Fibroblast of lung (primary cell): ENCODE measurements at regions not wholly inside any gene's neighbourhood (a gene's known extent, or its start where the extent isn't known, plus 50 kb on each side); places are given as distances from the start of the nearest gene placed in this dataset.

ENCODE experiments used
- DNase-seq, 2 donors: peaks; one replicate each; pipeline versions ENCODE4 v3.0.0 to v3.0.0-alpha.2; 2010; ENCODE audit warnings: low read depth in 2 of 2
- H2AFZ ChIP-seq: 2 replicates; pipeline ENCODE4 v1.5.1; 2012; ENCODE audit warnings: low read length, control low read depth, inconsistent platforms
- H3K27ac ChIP-seq: 2 replicates; pipeline ENCODE4 v1.5.1; 2011; ENCODE audit warnings: low read length, control low read depth; ENCODE audit not compliant: insufficient read depth
- H3K27me3 ChIP-seq: 2 replicates; pipeline ENCODE4 v1.5.1; 2011; ENCODE audit warnings: mild to moderate bottlenecking, low read length; ENCODE audit not compliant: control insufficient read depth, insufficient read depth
- H3K36me3 ChIP-seq: 2 replicates; pipeline ENCODE4 v1.5.1; 2011; ENCODE audit warnings: low read length; ENCODE audit not compliant: control insufficient read depth, insufficient read depth
- H3K4me1 ChIP-seq: 2 replicates; pipeline ENCODE4 v1.5.1; 2011; ENCODE audit warnings: low read length; ENCODE audit not compliant: control insufficient read depth, insufficient read depth; ENCODE audit errors: extremely low read depth
- H3K4me2 ChIP-seq: 2 replicates; pipeline ENCODE4 v1.5.1; 2011; ENCODE audit warnings: low read length, control low read depth; ENCODE audit not compliant: insufficient read depth; ENCODE audit errors: extremely low read depth
- H3K4me3 ChIP-seq, 4 experiments: fragments of 200-600 bp in 1 of 4; sonication (generic) in 1 of 4; replicated peaks in 1 of 4; 2 replicates each; pipeline ENCODE4 v1.5.1; 2011 to 2016; ENCODE audit warnings: low read length in 4 of 4, low read depth in 3 of 4, mild to moderate bottlenecking in 3 of 4, control low read depth in 2 of 4, inconsistent platforms in 1 of 4, mixed read lengths in 1 of 4; ENCODE audit not compliant: insufficient read depth in 1 of 4; ENCODE audit errors: control extremely low read depth in 1 of 4
- H3K79me2 ChIP-seq: 2 replicates; pipeline ENCODE4 v1.5.1; 2012; ENCODE audit warnings: mild to moderate bottlenecking, low read length, inconsistent platforms; ENCODE audit not compliant: control insufficient read depth, insufficient read depth
- H3K9ac ChIP-seq: 2 replicates; pipeline ENCODE4 v1.5.1; 2011; ENCODE audit warnings: mild to moderate bottlenecking, low read length, control low read depth; ENCODE audit not compliant: insufficient read depth
- H3K9me3 ChIP-seq: 2 replicates; pipeline ENCODE4 v1.5.1; 2012; ENCODE audit warnings: low read depth, low read length; ENCODE audit not compliant: control insufficient read depth, insufficient read depth
- H4K20me1 ChIP-seq: 2 replicates; pipeline ENCODE4 v1.5.1; 2011; ENCODE audit warnings: low read length; ENCODE audit not compliant: control insufficient read depth, insufficient read depth; ENCODE audit errors: extremely low read depth
- CTCF ChIP-seq, 2 donors: IDR thresholded peaks in 1 of 2; conservative IDR thresholded peaks in 1 of 2; 1 replicate in 1 of 2; 2 replicates in 1 of 2; pipeline ENCODE4 v1.5.1; 2011 to 2012; ENCODE audit warnings: low read length in 2 of 2, control low read depth in 1 of 2, inconsistent platforms in 1 of 2, low read depth in 1 of 2, mild to moderate bottlenecking in 1 of 2
- EZH2 ChIP-seq: IDR thresholded peaks from 2 replicates; pipeline ENCODE4 v1.5.1; 2012; ENCODE audit warnings: low read length, control low read depth, mild to moderate bottlenecking; ENCODE audit errors: missing control alignments

- peaks cover 7% of the 10 kb centered on the region for H3K4me1 ChIP-seq
- TF ChIP-seq EZH2 (no peak), CTCF (conservative IDR thresholded peaks at IDR 0.05 in 1 of 2, IDR thresholded peaks at IDR 0.05 in 1 of 2; ENCODE audit: low read depth in 1 of 2, low read length in 2 of 2) (no peak)
- no peaks in the 10 kb centered on the region for H3K36me3 ChIP-seq
- no peaks in the 10 kb centered on the region for H4K20me1 ChIP-seq
- DNase-seq, result peak; percentile 3 to 86
- no peak overlapping the region for H3K4me2 ChIP-seq
- no peak overlapping the region for H3K27ac ChIP-seq
- no peaks in the 10 kb centered on the region for H3K27me3 ChIP-seq
- H3K9ac ChIP-seq, result no peak overlapping the region
- no peak overlapping the region for H2AFZ ChIP-seq
- no peak overlapping the region for H3K4me3 ChIP-seq
- no peaks in the 10 kb centered on the region for H3K79me2 ChIP-seq
- no peaks in the 10 kb centered on the region for H3K9me3 ChIP-seq
These were observed 437.5 kb downstream of the TMEM232 start for GRCh38 chr5:110288766-110289511.

GRCh38 chr5:110289512-110289810 is 437.0 kb downstream of the TMEM232 start:
- Histone ChIP-seq H3K27me3 (no peaks in the 10 kb centered on the region), H3K79me2 (no peaks in the 10 kb centered on the region), H3K4me2 (no peak overlapping the region), H3K4me1 (peaks cover 7% of the 10 kb centered on the region), H3K27ac (no peak overlapping the region), H3K4me3 (no peak overlapping the region), H3K36me3 (no peaks in the 10 kb centered on the region), H4K20me1 (no peaks in the 10 kb centered on the region), H2AFZ (no peak overlapping the region), H3K9me3 (no peaks in the 10 kb centered on the region), H3K9ac (no peak overlapping the region)
- TF ChIP-seq EZH2 (no peak), CTCF (conservative IDR thresholded peaks at IDR 0.05 in 1 of 2, IDR thresholded peaks at IDR 0.05 in 1 of 2; ENCODE audit: low read depth in 1 of 2, low read length in 2 of 2) (no peak)
- DNase-seq, result no peak

GRCh38 chr5:110290542-110290941 is 435.9 kb downstream of the TMEM232 start:
- Histone ChIP-seq H4K20me1 (no peaks in the 10 kb centered on the region), H3K4me2 (no peak overlapping the region), H3K27me3 (no peaks in the 10 kb centered on the region), H3K9ac (no peak overlapping the region), H3K36me3 (no peaks in the 10 kb centered on the region), H3K27ac (no peak overlapping the region), H2AFZ (no peak overlapping the region), H3K4me3 (no peak overlapping the region), H3K79me2 (no peaks in the 10 kb centered on the region), H3K9me3 (no peaks in the 10 kb centered on the region), H3K4me1 (peaks cover 7% of the 10 kb centered on the region)
- DNase-seq, result no peak
- TF ChIP-seq CTCF (conservative IDR thresholded peaks at IDR 0.05 in 1 of 2, IDR thresholded peaks at IDR 0.05 in 1 of 2; ENCODE audit: low read depth in 1 of 2, low read length in 2 of 2) (no peak), EZH2 (no peak)
